ENCODE measurements at regions not wholly inside any gene's neighbourhood (a gene's known extent, or its start where the extent isn't known, plus 50 kb on each side); places are given as distances from the start of the nearest gene placed in this dataset.
A peak's percentile ranks its signal among the peaks of the same experiment; 100 is the strongest.

GRCh38 chr6:87779542-87779941, 77.5 kb upstream of the AKIRIN2 start:
- DNase-seq (ENCODE audit: low spot score) = no peak
- no peak overlapping the region for H3K27ac ChIP-seq
- ChIA-PET POLR2A (ENCODE audit: low non-redundant PET) (no interaction called here), CTCF (no interaction called here)
- no peak for TF ChIP-seq CTCF (conservative IDR thresholded peaks at IDR 0.05; ENCODE audit: low read depth)

DNA sequence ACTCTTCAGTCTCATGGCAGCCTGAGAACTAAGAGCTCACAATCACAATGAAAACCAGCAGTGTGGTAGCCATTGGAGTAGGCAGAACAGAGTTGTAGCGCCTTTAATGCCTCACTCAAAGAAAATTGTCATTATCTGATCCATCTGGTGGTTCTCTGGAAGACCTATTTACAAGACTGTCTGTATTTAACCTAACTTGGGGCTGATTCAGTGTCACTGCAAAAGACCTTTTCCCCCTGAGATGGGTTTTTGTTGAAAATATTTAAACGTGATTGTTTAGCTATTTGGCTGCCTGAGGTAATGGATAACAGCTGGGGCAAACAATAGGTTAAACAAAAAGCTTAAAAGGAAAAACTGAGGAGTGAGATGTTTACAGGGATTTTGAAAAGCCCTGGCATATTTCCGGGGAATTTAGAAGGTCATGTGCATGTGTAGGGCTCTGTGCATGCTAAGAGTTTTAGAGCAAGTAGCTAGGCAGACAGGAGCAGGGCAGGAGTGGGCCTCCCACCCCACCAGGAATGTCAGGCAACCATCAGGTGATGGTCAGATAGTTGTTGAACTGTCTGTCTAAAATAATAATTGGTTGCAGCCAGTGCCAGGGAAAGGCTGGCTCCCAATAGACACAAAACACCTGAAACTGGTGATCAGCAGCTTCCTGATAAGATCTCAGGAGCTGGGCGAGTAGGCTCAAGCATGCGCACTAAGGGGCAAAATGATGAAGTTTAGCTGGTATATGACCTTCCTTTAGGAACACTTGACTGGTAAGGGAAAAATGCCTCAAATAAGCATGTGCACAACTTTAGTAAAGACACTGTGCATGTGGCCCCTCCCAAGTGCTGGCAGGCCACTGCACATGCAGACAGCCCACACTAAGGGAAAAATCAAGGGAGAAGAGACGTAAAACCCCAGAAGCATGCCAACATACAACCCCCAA, 70.8 kb upstream of the AKIRIN2 start:
- no peak for DNase-seq (ENCODE audit: low spot score)
- CTCF ChIA-PET = interaction anchor here (0.5 kb wide), 1 partner anchor 500 kb away, joined by 7 read pairs; no protein-coding TSS in a partner anchor
- no peak for TF ChIP-seq CTCF (conservative IDR thresholded peaks at IDR 0.05; ENCODE audit: low read depth)
- no peak overlapping the region for H3K27ac ChIP-seq
- POLR2A ChIA-PET (ENCODE audit: low non-redundant PET) = no interaction called here

GRCh38 chr6:87767478-87767877, 65.4 kb upstream of the AKIRIN2 start:
- CTCF ChIA-PET = no interaction called here
- H3K27ac ChIP-seq = no peak overlapping the region
- TF ChIP-seq CTCF (conservative IDR thresholded peaks at IDR 0.05; ENCODE audit: low read depth) = no peak
- DNase-seq (ENCODE audit: low spot score) = no peak
- POLR2A ChIA-PET (ENCODE audit: low non-redundant PET) = no interaction called here

GRCh38 chr6:87766211-87766610, 64.2 kb upstream of the AKIRIN2 start:
- no peak for DNase-seq (ENCODE audit: low spot score)
- no peak for TF ChIP-seq CTCF (conservative IDR thresholded peaks at IDR 0.05; ENCODE audit: low read depth)
- CTCF ChIA-PET = interaction anchor here (0.6 kb wide), 1 partner anchor 380 kb away, joined by 3 read pairs; no protein-coding TSS in a partner anchor
- no peak overlapping the region for H3K27ac ChIP-seq
- POLR2A ChIA-PET (ENCODE audit: low non-redundant PET) = interaction anchor here (0.8 kb wide), 1 partner anchor 34 kb away, joined by 5 read pairs; no protein-coding TSS in a partner anchor

DNA sequence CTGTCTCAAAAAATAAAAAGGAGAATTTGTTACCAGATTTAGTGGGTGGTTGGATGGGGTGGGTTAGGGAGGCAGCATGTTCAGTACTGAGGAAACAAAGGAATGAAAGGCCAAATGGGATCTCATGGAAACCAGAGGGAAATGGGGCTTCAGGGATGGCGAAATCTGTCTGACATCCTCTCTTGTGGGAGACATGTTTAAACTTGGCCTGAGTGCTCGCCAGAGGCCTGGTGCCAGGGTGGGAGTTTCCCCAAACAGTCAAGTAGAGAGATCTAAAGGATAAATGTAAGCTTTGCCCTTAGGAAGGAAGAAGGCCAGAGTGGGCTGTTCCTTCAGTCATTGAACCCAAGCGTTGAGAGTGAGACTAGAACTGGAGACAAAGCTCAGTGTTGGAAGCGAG, 61.9 kb upstream of the AKIRIN2 start:
- peak overlapping the region; percentile 33; the same call in 1 of the 2 replicates for H3K27ac ChIP-seq
- TF ChIP-seq CTCF (conservative IDR thresholded peaks at IDR 0.05; ENCODE audit: low read depth) = no peak
- peak; percentile 5 for DNase-seq (ENCODE audit: low spot score)
- POLR2A ChIA-PET (ENCODE audit: low non-redundant PET) = no interaction called here
- CTCF ChIA-PET = interaction anchor here (0.7 kb wide), 1 partner anchor 1748 kb away, joined by 4 read pairs; no protein-coding TSS in a partner anchor

DNA sequence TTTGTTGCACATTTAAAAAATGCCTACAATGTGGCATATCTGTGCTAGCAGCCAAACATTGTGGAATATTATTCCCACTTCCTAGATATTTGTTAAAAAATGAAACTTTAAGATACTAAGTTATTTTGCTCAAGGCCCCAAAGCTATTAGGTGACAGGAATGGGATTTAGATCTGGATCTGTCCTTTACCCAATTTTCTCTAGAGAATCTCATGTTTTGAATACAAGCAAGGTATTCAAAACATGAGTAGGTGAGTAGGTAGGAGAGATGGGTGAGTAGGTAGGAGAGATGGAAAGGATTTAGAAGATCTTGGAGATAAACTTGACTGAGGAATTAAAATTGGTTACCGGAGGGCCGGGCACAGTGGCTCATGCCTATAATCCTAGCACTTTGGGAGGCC, 61.2 kb upstream of the AKIRIN2 start:
- H3K27ac ChIP-seq = peak overlapping the region; percentile 33; the same call in 1 of the 2 replicates
- no peak for DNase-seq (ENCODE audit: low spot score)
- CTCF ChIA-PET = interaction anchor here (0.7 kb wide), 1 partner anchor 1747 kb away, joined by 4 read pairs; no protein-coding TSS in a partner anchor
- POLR2A ChIA-PET (ENCODE audit: low non-redundant PET) = no interaction called here
- TF ChIP-seq CTCF (conservative IDR thresholded peaks at IDR 0.05; ENCODE audit: low read depth) = no peak
